A673 (cell line): ENCODE measurements at regions not wholly inside any gene's neighbourhood (a gene's known extent, or its start where the extent isn't known, plus 50 kb on each side); places are given as distances from the start of the nearest gene placed in this dataset.

Experiments
- CTCF ChIP-seq: fragments of 300-800, 200-600 bp; sonication (generic); conservative IDR thresholded peaks from 2 replicates; pipeline ENCODE4 v1.5.1; 2017; ENCODE audit warnings: low read depth, mild to moderate bottlenecking, antibody characterized with exemption, low read length, moderate library complexity, mixed read lengths
- EZH2 ChIP-seq: fragments of 200-600 bp; sonication (generic); IDR thresholded peaks from 2 replicates; pipeline ENCODE4 v1.6.1; 2017; ENCODE audit warnings: borderline replicate concordance, low read depth, mild to moderate bottlenecking, mixed read lengths, antibody characterized with exemption, low read length; ENCODE audit not compliant: poor library complexity, severe bottlenecking

GRCh38 chr12:105567061-105567460 lies 236.6 kb downstream of the C12orf75 start:
- TF ChIP-seq CTCF = no peak
- no peak for TF ChIP-seq EZH2
